Osteoblast (primary cell): ENCODE measurements at regions not wholly inside any gene's neighbourhood (a gene's known extent, or its start where the extent isn't known, plus 50 kb on each side); places are given as distances from the start of the nearest gene placed in this dataset.

Source experiments
- DNase-seq: peaks from one replicate; pipeline ENCODE4 v3.0.0; 2011; ENCODE audit warnings: low spot score, mixed read lengths; ENCODE audit not compliant: insufficient read length; ENCODE audit errors: missing footprints
- H2AFZ ChIP-seq: 2 replicates; pipeline ENCODE4 v1.6.0; 2011; ENCODE audit warnings: mild to moderate bottlenecking, low read length
- H3K27ac ChIP-seq: 2 replicates; pipeline ENCODE4 v1.5.1; 2011; ENCODE audit warnings: mild to moderate bottlenecking, low read depth, low read length, moderate library complexity
- H3K27me3 ChIP-seq: 2 replicates; pipeline ENCODE4 v1.6.0; 2012; ENCODE audit warnings: mild to moderate bottlenecking, control low read depth, inconsistent platforms, low read length, moderate library complexity; ENCODE audit not compliant: insufficient read depth
- H3K36me3 ChIP-seq: 2 replicates; pipeline ENCODE4 v1.5.1; 2011; ENCODE audit warnings: mild to moderate bottlenecking, low read length, control low read depth, moderate library complexity; ENCODE audit not compliant: insufficient read depth
- H3K4me1 ChIP-seq: 2 replicates; pipeline ENCODE4 v1.5.1; 2011; ENCODE audit warnings: mild to moderate bottlenecking, low read length, control low read depth, moderate library complexity; ENCODE audit not compliant: insufficient read depth
- H3K4me2 ChIP-seq: 2 replicates; pipeline ENCODE4 v1.6.0; 2011; ENCODE audit warnings: mild to moderate bottlenecking, low read length; ENCODE audit not compliant: insufficient read depth
- H3K4me3 ChIP-seq: fragments of 200-600 bp; sonication (generic); 3 replicates; pipeline ENCODE4 v1.5.1; 2012; ENCODE audit warnings: mild to moderate bottlenecking, low read length, inconsistent platforms; ENCODE audit not compliant: insufficient read depth
- H3K79me2 ChIP-seq: 2 replicates; pipeline ENCODE4 v1.6.0; 2012; ENCODE audit warnings: mild to moderate bottlenecking, low read length, control low read depth, inconsistent platforms; ENCODE audit not compliant: insufficient read depth
- H3K9me3 ChIP-seq: 2 replicates; pipeline ENCODE4 v1.5.1; 2011; ENCODE audit warnings: low read depth, low read length, control low read depth
- H4K20me1 ChIP-seq: 2 replicates; pipeline ENCODE4 v1.6.0; 2012; ENCODE audit warnings: mild to moderate bottlenecking, low read length, control low read depth; ENCODE audit not compliant: insufficient read depth
- TF ChIP-seq, protein P1 (sequence below): IDR thresholded peaks from 2 replicates; pipeline ENCODE4 v1.5.1; 2011; ENCODE audit warnings: mild to moderate bottlenecking, low read depth, low read length, moderate library complexity; ENCODE audit errors: extremely low read depth

DNA sequence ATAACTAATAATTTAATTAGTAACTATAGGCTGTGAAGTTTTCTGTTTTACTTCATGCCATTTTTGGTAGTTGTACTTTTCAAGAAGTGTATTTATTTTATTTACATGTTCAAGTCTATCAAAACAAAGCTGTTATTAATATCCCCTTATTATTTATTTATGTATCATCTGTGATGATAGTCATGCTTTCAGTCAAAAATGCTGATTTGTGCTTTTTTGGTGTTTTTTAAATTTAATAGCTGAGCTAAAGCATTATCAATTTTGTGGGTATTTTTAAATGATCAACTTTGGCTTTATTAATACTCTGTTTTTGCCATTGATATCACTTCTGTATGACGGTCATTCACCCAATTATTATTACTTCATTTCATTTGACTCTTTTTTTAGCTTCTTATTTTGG, 1229.2 kb upstream of the CADM2 start:
- no peaks in the 10 kb centered on the region for H3K4me1 ChIP-seq
- no peak overlapping the region for H3K4me3 ChIP-seq
- no peaks in the 10 kb centered on the region for H4K20me1 ChIP-seq
- no peak for DNase-seq
- no peak overlapping the region for H3K4me2 ChIP-seq
- no peaks in the 10 kb centered on the region for H3K79me2 ChIP-seq
- no peak overlapping the region for H2AFZ ChIP-seq
- no peaks in the 10 kb centered on the region for H3K36me3 ChIP-seq
- no peak overlapping the region for H3K27ac ChIP-seq
- no peaks in the 10 kb centered on the region for H3K27me3 ChIP-seq
- H3K9me3 ChIP-seq: peaks cover 4% of the 10 kb centered on the region
- TF ChIP-seq, protein P1, sequence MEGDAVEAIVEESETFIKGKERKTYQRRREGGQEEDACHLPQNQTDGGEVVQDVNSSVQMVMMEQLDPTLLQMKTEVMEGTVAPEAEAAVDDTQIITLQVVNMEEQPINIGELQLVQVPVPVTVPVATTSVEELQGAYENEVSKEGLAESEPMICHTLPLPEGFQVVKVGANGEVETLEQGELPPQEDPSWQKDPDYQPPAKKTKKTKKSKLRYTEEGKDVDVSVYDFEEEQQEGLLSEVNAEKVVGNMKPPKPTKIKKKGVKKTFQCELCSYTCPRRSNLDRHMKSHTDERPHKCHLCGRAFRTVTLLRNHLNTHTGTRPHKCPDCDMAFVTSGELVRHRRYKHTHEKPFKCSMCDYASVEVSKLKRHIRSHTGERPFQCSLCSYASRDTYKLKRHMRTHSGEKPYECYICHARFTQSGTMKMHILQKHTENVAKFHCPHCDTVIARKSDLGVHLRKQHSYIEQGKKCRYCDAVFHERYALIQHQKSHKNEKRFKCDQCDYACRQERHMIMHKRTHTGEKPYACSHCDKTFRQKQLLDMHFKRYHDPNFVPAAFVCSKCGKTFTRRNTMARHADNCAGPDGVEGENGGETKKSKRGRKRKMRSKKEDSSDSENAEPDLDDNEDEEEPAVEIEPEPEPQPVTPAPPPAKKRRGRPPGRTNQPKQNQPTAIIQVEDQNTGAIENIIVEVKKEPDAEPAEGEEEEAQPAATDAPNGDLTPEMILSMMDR: no peak

DNA sequence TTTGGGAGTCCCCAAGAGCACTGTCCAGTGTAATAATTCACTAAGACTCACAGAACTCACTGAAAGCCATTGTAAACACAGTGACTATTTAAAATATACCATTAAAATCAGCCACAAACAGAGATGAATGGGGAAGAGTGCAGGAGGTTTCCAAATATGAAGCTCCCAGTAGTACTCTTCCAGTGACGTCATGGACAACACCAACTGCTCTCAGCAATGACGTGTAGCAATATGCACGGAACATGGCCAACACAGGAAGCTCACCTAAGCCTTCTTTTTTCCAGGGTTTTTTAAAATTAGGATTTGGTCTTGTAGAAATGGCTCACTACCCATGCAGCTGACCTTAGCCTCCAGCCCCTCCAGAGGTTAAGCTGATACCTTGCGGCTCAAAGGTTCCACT, 1224.1 kb upstream of the CADM2 start:
- H3K4me2 ChIP-seq: no peak overlapping the region
- H3K4me1 ChIP-seq: no peaks in the 10 kb centered on the region
- H4K20me1 ChIP-seq: no peaks in the 10 kb centered on the region
- no peaks in the 10 kb centered on the region for H3K79me2 ChIP-seq
- TF ChIP-seq, protein P1: no peak
- H3K4me3 ChIP-seq: no peak overlapping the region
- H3K9me3 ChIP-seq: peaks cover 2% of the 10 kb centered on the region
- DNase-seq: no peak
- H2AFZ ChIP-seq: no peak overlapping the region
- H3K36me3 ChIP-seq: no peaks in the 10 kb centered on the region
- no peaks in the 10 kb centered on the region for H3K27me3 ChIP-seq
- H3K27ac ChIP-seq: no peak overlapping the region

DNA sequence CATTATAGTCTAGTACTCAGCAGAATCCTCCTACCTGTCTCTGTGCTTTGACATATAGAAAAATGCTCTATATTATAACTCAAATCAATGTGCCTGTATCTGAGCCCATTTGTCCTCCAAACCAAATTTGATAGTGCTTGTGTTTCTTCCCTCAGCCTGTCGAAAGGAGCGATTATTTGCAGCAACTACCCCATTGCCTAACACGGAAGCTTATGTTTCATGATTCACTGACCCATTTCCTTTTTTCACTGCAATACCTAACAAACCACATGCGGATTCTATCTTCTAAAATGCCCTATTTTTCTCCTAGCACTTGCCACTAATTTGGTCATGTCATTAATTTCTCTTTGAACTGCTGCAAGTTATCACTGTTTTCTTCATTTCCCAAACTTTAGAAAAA, 1220.6 kb upstream of the CADM2 start:
- Histone ChIP-seq H3K4me1 (no peaks in the 10 kb centered on the region), H2AFZ (no peak overlapping the region), H3K27me3 (no peaks in the 10 kb centered on the region), H3K4me3 (no peak overlapping the region), H4K20me1 (no peaks in the 10 kb centered on the region), H3K4me2 (no peak overlapping the region), H3K36me3 (no peaks in the 10 kb centered on the region), H3K9me3 (peaks cover 2% of the 10 kb centered on the region), H3K79me2 (no peaks in the 10 kb centered on the region), H3K27ac (no peak overlapping the region)
- TF ChIP-seq, protein P1: no peak
- no peak for DNase-seq

DNA sequence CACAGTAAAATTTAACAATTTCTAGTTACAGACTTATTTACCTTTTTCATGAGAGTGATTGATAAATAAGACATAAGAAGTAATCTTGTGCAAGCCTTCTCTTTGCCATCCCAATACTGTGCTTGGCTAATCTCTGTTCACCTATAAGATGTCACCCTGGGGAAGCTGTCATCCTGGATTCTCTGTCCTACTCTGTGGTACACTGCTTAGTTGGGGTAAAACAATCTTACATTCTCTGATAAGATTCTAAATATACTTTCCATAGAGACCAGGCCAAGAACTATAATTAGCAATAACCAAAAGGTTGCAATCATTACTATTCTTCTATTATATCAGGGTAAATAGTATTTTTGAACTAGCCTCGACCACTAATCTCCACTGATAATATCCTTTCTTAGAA, 1218.3 kb upstream of the CADM2 start:
- H3K4me1 ChIP-seq: no peaks in the 10 kb centered on the region

More for the DNA sequence above, 1218.3 kb upstream of the CADM2 start:
- Histone ChIP-seq H3K4me2 (no peak overlapping the region), H3K27me3 (no peaks in the 10 kb centered on the region), H4K20me1 (no peaks in the 10 kb centered on the region), H2AFZ (no peak overlapping the region), H3K4me3 (no peak overlapping the region), H3K27ac (no peak overlapping the region), H3K36me3 (no peaks in the 10 kb centered on the region), H3K9me3 (peaks cover 2% of the 10 kb centered on the region), H3K79me2 (no peaks in the 10 kb centered on the region)
- no peak for DNase-seq
- TF ChIP-seq, protein P1: no peak
